Activated CD8-positive, alpha-beta T cell treated with anti-CD3 and anti-CD28 coated beads for 36 hours (primary cell): ENCODE measurements at regions not wholly inside any gene's neighbourhood (a gene's known extent, or its start where the extent isn't known, plus 50 kb on each side); places are given as distances from the start of the nearest gene placed in this dataset.

Source experiments
- ATAC-seq: fragments of 200-7000 bp; cut with Tn5 transposase; one replicate; pipeline ENCODE4 v1.10.0; 2021; ENCODE audit warnings: mild to moderate bottlenecking, moderate library complexity
- CTCF ChIA-PET: fragments of 350-600 bp; sonication (Branson Sonifier 250); formaldehyde crosslinking; loops from one replicate; lab custom pipeline; 2021; ENCODE audit warnings: antibody characterized with exemption; lab: Charles Lee
- POLR2A ChIA-PET: fragments of 350-600 bp; sonication (Branson Sonifier 250); formaldehyde crosslinking; loops from one replicate; lab custom pipeline; 2021; ENCODE audit warnings: antibody characterized with exemption; lab: Charles Lee
- DNase-seq: peaks from one replicate; pipeline ENCODE4 v3.0.0-alpha.2; 2020
- H3K27ac Mint-ChIP-seq: one replicate; pipeline ENCODE4 v1.8.0; 2021; ENCODE audit warnings: mild to moderate bottlenecking, mixed read lengths
- H3K27me3 Mint-ChIP-seq: one replicate; pipeline ENCODE4 v1.8.0; 2021; ENCODE audit warnings: mixed read lengths
- H3K36me3 Mint-ChIP-seq: one replicate; pipeline ENCODE4 v1.8.0; 2021; ENCODE audit warnings: low read depth, mixed read lengths
- H3K4me1 Mint-ChIP-seq: one replicate; pipeline ENCODE4 v1.8.0; 2021; ENCODE audit warnings: low read depth, mixed read lengths
- H3K4me3 Mint-ChIP-seq: one replicate; pipeline ENCODE4 v1.8.0; 2021; ENCODE audit warnings: mild to moderate bottlenecking, moderate library complexity, mixed read lengths
- H3K9me3 Mint-ChIP-seq: one replicate; pipeline ENCODE4 v1.8.0; 2021; ENCODE audit warnings: mixed read lengths
- CTCF ChIP-seq: fragments of 200-600 bp; IDR thresholded peaks from one replicate; pipeline ENCODE4 v1.8.0; 2022; ENCODE audit warnings: antibody characterized with exemption, mild to moderate bottlenecking
- intact Hi-C: fragments of 100-400 bp; cut with micrococcal nuclease; formaldehyde crosslinking; loops from one replicate; pipeline ENCODE4 v1.10.0; 2022

- TF ChIP-seq CTCF = no peak
- CTCF ChIA-PET = no interaction called here
- ATAC-seq = no peak
Observed at GRCh38 chr7:118771672-118772071, 547.2 kb downstream of the ANKRD7 start.

GRCh38 chr7:118777308-118777707 lies 552.8 kb downstream of the ANKRD7 start:
- ChIA-PET CTCF (no interaction called here), POLR2A (no interaction called here)
- no peaks in the 10 kb centered on the region for H3K4me1 Mint-ChIP-seq
- DNase-seq (no peak), ATAC-seq (no peak)
- H3K4me3 Mint-ChIP-seq = no peak overlapping the region
- no peak overlapping the region for H3K27ac Mint-ChIP-seq
- no peak for TF ChIP-seq CTCF
- H3K27me3 Mint-ChIP-seq = no peaks in the 10 kb centered on the region
- intact Hi-C loops = no loop called here
- peaks cover 5% of the 10 kb centered on the region for H3K9me3 Mint-ChIP-seq
- no peaks in the 10 kb centered on the region for H3K36me3 Mint-ChIP-seq

More at GRCh38 chr7:118771672-118772071, 547.2 kb downstream of the ANKRD7 start:
- Mint-ChIP-seq H3K27me3 (no peaks in the 10 kb centered on the region), H3K9me3 (no peaks in the 10 kb centered on the region), H3K4me1 (no peaks in the 10 kb centered on the region), H3K4me3 (no peak overlapping the region), H3K27ac (no peak overlapping the region), H3K36me3 (no peaks in the 10 kb centered on the region)
- POLR2A ChIA-PET = no interaction called here
- intact Hi-C loops = no loop called here
- DNase-seq = no peak

- H3K27me3 Mint-ChIP-seq = no peaks in the 10 kb centered on the region
- CTCF ChIA-PET = no interaction called here
- ATAC-seq (no peak), DNase-seq (no peak)
- POLR2A ChIA-PET = no interaction called here
- no peak for TF ChIP-seq CTCF
- no peak overlapping the region for H3K4me3 Mint-ChIP-seq
- H3K9me3 Mint-ChIP-seq = no peaks in the 10 kb centered on the region
- no peaks in the 10 kb centered on the region for H3K36me3 Mint-ChIP-seq
- intact Hi-C loops = no loop called here
- no peak overlapping the region for H3K27ac Mint-ChIP-seq
- no peaks in the 10 kb centered on the region for H3K4me1 Mint-ChIP-seq
Observed at GRCh38 chr7:118792682-118793081, 568.2 kb downstream of the ANKRD7 start.

- TF ChIP-seq CTCF = no peak
- no peak overlapping the region for H3K4me3 Mint-ChIP-seq
- H3K36me3 Mint-ChIP-seq = no peaks in the 10 kb centered on the region
- H3K27ac Mint-ChIP-seq = no peak overlapping the region
- CTCF ChIA-PET = no interaction called here
- no peak for ATAC-seq
- no peaks in the 10 kb centered on the region for H3K4me1 Mint-ChIP-seq
- H3K9me3 Mint-ChIP-seq = peaks cover 3% of the 10 kb centered on the region
- POLR2A ChIA-PET = no interaction called here
- no peak for DNase-seq
- intact Hi-C loops = no loop called here
- H3K27me3 Mint-ChIP-seq = no peaks in the 10 kb centered on the region
Observed at GRCh38 chr7:118793582-118793981, 569.1 kb downstream of the ANKRD7 start.

- Mint-ChIP-seq H3K27me3 (no peaks in the 10 kb centered on the region), H3K9me3 (peaks cover 3% of the 10 kb centered on the region), H3K27ac (no peak overlapping the region), H3K4me3 (no peak overlapping the region), H3K36me3 (no peaks in the 10 kb centered on the region), H3K4me1 (no peaks in the 10 kb centered on the region)
- ChIA-PET POLR2A (no interaction called here), CTCF (no interaction called here)
- intact Hi-C loops = no loop called here
- no peak for TF ChIP-seq CTCF
- DNase-seq (no peak), ATAC-seq (no peak)
Observed at GRCh38 chr7:118794419-118794818, 569.9 kb downstream of the ANKRD7 start.
